ENCODE measurements at regions not wholly inside any gene's neighbourhood (a gene's known extent, or its start where the extent isn't known, plus 50 kb on each side); places are given as distances from the start of the nearest gene placed in this dataset.

DNA sequence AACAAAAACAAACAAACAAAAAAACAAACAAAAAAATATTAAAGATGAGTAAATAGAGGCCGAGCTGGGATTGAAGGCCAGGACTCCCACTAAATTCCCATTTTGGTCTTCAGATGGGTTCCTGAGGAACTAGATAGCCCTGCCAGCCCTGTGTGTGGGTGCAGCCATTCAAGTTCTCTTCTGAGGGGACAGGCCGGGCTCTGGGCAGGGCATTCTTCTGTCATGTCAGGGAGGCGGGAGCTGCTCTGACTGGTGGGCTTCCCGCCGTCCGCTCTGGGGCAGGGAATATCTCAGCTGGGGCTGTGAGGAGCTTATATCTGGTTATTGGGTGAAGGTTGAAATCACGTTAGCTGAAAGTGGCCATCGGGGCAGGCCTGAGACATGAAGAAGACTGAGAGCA lies 127.3 kb upstream of the CXCR4 start:
- DNase-seq (ENCODE audit: low spot score), result no peak
- in situ Hi-C loops (cut with MboI; ENCODE audit: low sequenced_read_pairs, unreplicated experiment), result no loop called here
- TF ChIP-seq, protein P1, sequence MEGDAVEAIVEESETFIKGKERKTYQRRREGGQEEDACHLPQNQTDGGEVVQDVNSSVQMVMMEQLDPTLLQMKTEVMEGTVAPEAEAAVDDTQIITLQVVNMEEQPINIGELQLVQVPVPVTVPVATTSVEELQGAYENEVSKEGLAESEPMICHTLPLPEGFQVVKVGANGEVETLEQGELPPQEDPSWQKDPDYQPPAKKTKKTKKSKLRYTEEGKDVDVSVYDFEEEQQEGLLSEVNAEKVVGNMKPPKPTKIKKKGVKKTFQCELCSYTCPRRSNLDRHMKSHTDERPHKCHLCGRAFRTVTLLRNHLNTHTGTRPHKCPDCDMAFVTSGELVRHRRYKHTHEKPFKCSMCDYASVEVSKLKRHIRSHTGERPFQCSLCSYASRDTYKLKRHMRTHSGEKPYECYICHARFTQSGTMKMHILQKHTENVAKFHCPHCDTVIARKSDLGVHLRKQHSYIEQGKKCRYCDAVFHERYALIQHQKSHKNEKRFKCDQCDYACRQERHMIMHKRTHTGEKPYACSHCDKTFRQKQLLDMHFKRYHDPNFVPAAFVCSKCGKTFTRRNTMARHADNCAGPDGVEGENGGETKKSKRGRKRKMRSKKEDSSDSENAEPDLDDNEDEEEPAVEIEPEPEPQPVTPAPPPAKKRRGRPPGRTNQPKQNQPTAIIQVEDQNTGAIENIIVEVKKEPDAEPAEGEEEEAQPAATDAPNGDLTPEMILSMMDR (IDR thresholded peaks at IDR 0.05; ENCODE audit: borderline replicate concordance, control extremely low read depth, extremely low read depth, insufficient read depth, missing control alignments), result no peak

DNA sequence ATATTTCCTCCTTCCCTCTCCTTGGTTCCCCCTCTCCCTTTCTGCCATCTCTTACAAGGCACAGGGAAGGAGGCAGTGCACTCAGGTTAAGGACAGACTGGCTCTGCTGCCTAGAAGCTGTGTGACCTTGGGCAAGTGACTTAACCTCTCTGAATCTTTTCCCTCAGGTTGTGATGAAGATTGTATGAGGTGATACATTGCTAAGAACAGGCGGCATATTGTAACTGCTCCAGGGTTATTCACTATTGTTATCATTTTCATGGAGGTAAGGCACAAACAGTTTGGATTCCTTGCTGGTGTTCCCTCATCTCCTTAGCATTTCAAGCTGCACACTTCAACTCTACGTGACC lies 126.6 kb upstream of the CXCR4 start:
- DNase-seq (ENCODE audit: low spot score), result no peak
- TF ChIP-seq, protein P1 (IDR thresholded peaks at IDR 0.05; ENCODE audit: borderline replicate concordance, control extremely low read depth, extremely low read depth, insufficient read depth, missing control alignments), result no peak
- in situ Hi-C loops (cut with MboI; ENCODE audit: low sequenced_read_pairs, unreplicated experiment), result no loop called here

DNA sequence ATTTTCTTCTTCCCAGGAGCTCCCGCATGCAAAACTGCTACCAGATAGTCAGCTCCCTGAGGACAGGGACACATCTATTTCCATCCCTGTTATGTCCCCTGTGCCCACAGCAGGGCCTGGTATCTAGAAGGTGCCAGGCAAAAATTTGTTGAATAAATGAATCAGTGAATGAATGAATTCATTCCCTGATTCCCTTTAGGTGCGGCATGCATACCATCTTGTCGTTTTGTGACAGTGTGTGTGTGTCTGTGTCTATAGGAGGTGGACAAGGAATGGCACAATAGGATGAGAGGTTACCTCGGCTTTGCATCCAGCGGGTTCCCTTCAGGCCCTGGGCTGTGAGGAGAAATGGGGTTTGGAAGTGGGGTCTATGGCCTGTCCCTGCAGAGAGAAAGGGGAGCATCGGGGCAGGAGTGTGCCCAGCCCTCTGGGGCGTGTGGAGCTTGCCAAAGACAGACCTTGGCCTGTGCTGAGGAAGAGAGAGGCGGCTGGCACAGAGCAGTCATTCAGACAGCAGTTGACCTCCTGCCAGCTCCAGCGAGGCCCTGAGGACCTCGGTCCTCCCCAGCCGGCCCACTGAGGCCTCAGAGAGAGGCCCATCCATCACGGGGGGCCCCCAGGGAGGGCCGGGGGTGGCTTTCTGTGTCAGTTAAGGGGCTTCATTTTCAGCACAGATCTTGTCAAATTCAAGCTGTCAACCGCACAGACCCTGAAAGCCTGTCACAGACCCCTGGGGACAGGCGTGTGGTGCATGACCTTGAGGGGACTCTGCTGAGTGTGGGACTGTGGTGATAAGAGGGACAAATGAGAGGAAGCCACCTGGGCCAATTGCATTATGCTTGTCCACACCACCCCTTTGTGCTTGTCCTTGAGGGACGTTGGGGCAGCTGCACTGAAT lies 125.9 kb upstream of the CXCR4 start:
- no peak for DNase-seq (ENCODE audit: low spot score)
- in situ Hi-C loops (cut with MboI; ENCODE audit: low sequenced_read_pairs, unreplicated experiment), result no loop called here

DNA sequence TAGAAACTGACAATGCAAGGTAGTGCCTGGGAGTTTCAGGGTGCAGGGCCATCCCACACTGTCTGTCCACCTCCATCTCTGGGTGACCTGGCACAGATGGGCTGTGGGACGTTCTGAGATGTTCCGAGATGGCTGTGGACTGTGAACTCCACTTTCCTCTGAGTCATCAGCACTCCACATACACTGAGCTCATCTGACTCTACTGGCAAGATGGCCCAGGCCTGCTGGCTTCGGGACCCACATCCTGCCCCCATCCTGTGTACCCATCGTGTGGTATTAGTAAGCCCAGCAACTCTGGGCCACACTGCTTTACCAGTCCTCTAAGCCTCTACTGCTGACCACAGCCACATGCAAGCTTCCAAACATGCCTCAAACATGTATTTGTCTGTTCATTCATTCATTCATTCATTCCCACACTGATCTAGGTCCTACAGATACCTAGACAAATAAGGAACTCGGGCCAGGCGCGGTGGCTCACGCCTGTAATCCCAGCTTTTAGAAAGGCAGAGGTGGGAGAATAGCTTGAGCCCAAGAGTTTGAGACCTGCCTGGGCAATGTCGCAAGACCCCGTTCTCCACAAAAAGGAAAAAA lies 124.8 kb upstream of the CXCR4 start:
- DNase-seq (ENCODE audit: low spot score), result no peak
- in situ Hi-C loops (cut with MboI; ENCODE audit: low sequenced_read_pairs, unreplicated experiment), result no loop called here
- TF ChIP-seq, protein P1 (IDR thresholded peaks at IDR 0.05; ENCODE audit: borderline replicate concordance, control extremely low read depth, extremely low read depth, insufficient read depth, missing control alignments), result no peak

More for the DNA sequence above, 125.9 kb upstream of the CXCR4 start:
- TF ChIP-seq, protein P1 (IDR thresholded peaks at IDR 0.05; ENCODE audit: borderline replicate concordance, control extremely low read depth, extremely low read depth, insufficient read depth, missing control alignments), result no peak

DNA sequence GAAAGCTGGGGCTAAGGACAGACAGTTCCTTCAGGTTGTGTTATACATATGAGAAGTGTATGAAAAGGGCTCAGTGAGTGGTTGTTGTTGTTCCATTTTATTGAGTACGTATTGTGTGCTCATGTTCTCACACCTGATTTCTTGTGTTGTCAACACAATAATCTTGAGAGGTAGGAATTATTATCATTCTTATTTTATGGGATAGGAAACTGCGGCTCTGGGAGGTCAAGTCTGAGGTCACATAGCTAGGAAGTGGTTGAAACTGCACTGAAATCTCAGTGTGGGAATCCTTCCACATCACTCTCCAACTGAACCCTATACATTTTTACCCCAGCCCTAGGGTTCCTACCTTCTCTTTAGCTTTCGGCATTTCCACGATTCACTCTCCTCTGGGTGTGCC lies 124.2 kb upstream of the CXCR4 start:
- TF ChIP-seq, protein P1 (IDR thresholded peaks at IDR 0.05; ENCODE audit: borderline replicate concordance, control extremely low read depth, extremely low read depth, insufficient read depth, missing control alignments), result no peak
- in situ Hi-C loops (cut with MboI; ENCODE audit: low sequenced_read_pairs, unreplicated experiment), result no loop called here
- DNase-seq (ENCODE audit: low spot score), result no peak

DNA sequence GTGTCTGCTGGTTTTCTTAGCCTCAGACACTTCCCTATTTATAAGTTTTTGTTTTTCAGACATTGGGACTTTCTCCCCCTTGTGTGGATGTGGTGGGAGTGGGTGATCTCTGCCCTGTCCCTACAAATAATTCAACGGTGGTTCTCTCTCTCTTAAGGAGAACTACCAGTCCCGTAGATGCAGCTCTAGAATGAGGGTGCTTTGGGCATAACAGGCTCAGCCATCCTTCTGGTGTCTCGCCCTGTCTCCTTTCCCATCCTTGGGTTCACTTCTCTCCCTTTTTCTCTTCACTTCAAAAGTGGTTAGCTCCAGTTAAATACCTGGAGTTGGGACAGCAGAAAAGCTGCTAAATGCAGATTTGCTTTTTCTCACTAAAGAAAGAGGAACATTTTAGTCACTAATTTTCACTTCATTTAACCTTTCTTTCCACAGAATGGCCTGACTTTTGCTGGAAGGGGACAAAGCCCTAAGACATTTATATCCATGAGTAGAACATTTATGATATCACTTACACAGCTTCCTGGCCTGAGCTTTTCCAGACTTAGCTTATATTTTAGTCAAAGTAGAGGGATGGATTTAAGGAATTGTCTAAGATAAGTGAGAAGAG lies 121.2 kb upstream of the CXCR4 start:
- in situ Hi-C loops (cut with MboI; ENCODE audit: low sequenced_read_pairs, unreplicated experiment), result no loop called here
- TF ChIP-seq, protein P1 (IDR thresholded peaks at IDR 0.05; ENCODE audit: borderline replicate concordance, control extremely low read depth, extremely low read depth, insufficient read depth, missing control alignments), result no peak
- no peak for DNase-seq (ENCODE audit: low spot score)
